GM12873 (cell line): ENCODE measurements at regions not wholly inside any gene's neighbourhood (a gene's known extent, or its start where the extent isn't known, plus 50 kb on each side); places are given as distances from the start of the nearest gene placed in this dataset.

ENCODE experiments used
- TF ChIP-seq, protein P1 (sequence below): IDR thresholded peaks from 2 replicates; pipeline ENCODE4 v1.5.1; 2012; ENCODE audit warnings: low read depth, mild to moderate bottlenecking, moderate library complexity, low read length, control low read depth; ENCODE audit not compliant: insufficient read depth; ENCODE audit errors: missing control alignments

DNA sequence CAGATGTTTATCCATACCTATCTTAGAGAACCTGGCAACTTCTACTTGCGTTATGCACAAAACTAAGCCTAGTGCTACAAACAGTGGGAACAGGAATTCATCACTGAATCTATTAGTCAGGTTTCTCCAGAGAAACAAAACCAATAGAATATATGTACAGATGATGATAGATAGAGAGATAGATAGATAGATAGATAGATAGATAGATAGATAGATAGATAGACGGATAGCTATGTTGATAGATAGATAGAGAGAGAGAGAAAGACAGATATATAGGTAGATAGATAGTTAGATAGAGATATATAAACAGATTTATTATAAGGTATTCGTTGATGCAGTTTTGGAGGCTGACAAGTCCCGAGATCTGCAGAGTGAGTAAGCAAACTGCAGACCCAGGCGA lies 495.6 kb downstream of the TMEM114 start:
- TF ChIP-seq, protein P1, sequence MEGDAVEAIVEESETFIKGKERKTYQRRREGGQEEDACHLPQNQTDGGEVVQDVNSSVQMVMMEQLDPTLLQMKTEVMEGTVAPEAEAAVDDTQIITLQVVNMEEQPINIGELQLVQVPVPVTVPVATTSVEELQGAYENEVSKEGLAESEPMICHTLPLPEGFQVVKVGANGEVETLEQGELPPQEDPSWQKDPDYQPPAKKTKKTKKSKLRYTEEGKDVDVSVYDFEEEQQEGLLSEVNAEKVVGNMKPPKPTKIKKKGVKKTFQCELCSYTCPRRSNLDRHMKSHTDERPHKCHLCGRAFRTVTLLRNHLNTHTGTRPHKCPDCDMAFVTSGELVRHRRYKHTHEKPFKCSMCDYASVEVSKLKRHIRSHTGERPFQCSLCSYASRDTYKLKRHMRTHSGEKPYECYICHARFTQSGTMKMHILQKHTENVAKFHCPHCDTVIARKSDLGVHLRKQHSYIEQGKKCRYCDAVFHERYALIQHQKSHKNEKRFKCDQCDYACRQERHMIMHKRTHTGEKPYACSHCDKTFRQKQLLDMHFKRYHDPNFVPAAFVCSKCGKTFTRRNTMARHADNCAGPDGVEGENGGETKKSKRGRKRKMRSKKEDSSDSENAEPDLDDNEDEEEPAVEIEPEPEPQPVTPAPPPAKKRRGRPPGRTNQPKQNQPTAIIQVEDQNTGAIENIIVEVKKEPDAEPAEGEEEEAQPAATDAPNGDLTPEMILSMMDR, result no peak

DNA sequence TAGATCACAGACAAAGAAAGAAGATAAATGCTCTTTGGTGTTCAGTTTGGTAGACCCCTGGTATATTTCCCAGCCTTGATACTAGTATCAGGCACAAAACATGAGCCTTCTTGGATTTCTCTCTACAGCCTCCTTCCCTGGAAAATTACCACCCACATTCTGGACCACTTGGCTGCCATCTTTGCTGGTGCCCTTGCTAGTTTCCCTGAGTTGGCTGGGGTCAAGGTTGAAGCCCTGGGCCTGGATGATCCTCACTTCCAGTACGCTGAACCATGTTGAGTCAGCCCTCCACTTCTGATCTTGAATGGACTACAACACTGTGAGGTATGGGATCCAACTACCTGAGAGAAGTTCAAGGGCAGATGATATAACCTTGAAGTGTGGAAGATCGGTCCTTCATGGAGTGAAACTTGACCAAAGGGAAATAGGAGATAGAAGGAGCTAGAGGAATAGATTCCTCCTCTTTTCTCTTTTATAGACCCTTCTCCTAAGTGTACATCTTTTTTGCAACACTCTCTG lies 501.4 kb downstream of the TMEM114 start:
- TF ChIP-seq, protein P1, result no peak

DNA sequence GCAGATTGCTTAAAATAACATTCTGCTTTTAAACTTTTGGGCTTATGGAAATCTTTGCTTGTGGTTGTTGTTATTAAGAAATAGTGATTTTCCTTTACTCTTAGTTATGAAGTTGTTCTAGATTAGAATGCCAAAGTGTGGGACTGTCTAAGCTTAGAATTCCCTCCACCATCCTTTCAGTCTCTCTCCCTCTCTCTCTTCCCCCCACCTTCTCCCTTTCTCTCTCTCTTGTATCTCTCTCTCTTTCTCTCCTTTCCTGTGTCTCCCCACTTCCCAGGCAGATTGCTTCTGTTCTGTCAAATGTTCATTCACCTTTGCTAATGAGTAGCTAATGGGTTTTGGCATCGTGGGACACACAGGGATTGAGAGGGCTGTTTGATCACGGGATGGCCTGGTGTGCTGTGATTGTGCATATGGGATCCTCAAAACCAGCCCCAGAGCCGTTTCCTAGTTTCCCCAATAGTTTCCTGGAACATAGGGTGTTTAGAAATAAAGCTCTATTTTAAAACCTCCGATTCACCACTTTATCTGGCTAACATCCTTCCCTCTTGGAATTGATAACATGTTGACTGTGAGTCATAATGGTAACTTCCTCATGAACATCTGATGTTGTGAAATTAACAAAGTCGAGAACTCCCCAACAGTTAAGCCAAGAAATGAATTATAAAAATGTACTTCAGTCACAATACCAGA lies 502.6 kb downstream of the TMEM114 start:
- TF ChIP-seq, protein P1, result no peak

DNA sequence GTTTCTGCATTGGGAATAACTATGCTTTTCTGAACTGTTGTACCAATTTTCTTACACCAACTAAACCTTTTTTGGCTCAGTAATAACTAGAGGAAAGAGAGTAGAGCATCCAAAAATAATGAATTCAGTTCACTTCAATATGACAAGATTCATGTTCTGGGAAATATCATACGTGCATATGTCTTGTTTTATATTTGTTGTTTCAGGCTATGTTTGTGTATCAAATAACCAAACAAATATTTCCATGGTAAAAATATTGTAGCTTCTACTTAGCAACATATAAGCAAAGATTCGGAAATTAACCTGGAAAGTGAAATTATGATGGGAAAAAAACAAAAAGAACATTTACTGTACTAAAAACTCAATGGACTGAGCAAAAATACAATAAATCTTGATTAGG lies 503.2 kb downstream of the TMEM114 start:
- TF ChIP-seq, protein P1, result no peak

DNA sequence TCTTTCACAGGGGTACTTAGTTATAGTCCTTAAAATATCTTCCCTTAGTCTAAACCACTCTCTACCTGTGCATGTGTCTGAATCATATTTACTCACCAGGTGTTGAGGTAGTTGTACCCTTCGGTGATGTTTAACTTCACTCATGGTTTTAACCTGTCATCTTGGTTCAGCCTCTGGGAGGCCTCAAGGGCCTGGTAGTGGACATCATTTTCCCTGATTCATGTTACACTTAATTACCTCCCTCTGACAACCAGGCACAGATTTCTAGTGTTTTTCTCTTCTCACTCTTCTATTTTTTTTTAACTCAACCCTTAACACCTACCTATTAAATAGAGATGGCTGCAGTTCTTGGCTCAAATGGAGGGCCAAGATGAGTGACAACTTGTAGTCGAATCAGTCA lies 505.4 kb downstream of the TMEM114 start:
- TF ChIP-seq, protein P1, result no peak

DNA sequence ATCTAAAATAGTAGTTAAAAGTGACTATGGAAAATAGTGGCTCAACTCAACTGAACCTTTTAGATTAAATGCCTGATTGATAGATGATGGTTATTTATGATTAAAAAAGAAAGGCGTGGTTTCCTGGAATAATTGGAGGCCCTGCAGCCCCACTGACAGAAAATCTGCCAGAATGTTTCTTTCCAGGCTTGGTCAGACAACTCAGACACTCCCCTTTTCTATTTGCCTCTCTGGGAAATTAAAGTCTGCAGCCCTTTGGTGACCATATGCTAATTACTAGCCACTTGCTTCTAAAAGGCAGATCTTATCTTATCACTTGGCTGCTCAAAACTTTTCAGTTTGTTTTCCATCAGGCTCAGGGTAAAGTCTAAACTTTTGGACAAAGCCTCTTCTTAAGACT lies 506.0 kb downstream of the TMEM114 start:
- TF ChIP-seq, protein P1, result no peak

DNA sequence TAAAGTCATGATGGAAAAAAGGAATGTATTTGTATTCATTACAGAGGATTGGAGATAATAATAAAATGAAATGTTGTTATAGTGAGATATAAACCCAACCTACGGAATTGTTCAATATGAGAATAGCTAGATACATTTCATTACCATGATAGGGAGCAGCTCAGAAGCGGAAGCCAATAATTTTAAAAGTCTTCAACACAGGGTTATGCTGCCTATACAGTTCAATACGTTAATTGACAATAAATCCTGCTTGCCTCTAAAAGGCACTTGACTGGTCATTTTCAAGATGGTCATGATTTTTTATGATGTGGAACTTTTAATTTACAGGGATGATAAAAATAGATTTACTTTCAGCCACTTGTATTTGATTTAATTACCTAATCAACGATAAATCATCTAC lies 506.8 kb downstream of the TMEM114 start:
- TF ChIP-seq, protein P1, result no peak

DNA sequence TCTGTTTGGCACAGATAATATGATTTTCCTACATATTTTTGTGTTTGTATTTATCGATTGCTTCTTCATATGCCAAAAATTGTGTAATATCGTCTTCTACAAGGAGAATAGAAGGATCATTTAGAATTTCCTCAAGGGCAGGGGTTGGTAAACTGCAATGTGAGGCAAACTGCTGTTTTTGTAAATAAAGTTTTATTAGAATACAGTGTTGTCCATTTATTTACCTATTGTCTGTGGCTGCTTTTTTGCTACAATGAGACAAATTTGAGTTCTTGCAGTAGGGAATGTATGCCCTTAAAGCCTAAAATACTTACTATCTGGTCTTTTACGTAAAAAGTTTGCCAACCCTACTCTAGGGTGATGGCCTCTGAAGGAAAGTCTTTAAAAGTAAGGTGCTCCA lies 509.5 kb downstream of the TMEM114 start:
- TF ChIP-seq, protein P1, result no peak
